ENCODE measurements at regions not wholly inside any gene's neighbourhood (a gene's known extent, or its start where the extent isn't known, plus 50 kb on each side); places are given as distances from the start of the nearest gene placed in this dataset.

DNA sequence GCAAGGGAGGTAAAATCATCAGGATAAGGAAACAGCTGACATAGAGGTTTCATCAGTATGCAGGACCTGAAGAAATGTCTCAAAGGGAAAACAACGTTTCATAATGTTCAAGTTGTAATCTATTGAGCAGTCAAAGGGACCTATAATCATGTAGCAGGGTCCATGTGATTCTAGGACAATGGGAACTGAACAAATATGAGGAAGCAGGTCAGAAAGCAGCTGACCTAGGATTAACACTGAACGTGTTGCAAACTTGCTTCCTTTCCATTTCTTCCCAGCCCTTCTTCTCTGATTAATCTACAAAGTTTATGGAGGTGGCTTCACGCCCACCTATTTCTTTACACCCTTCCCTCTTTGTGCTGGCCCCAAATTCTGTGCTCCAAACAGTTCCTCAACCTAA, 256.9 kb upstream of the AKR1E2 start:
- Histone ChIP-seq H3K4me1 (no peaks in the 10 kb centered on the region), H3K4me3 (no peak overlapping the region), H3K27me3 (no peaks in the 10 kb centered on the region), H3K36me3 (no peaks in the 10 kb centered on the region), H3K9me3 (no peaks in the 10 kb centered on the region), H3K27ac (no peak overlapping the region)
- TF ChIP-seq POLR2AphosphoS5 (IDR thresholded peaks at IDR 0.05) (no peak), POLR2A (IDR thresholded peaks at IDR 0.05) (no peak), EP300 (IDR thresholded peaks at IDR 0.05) (no peak)
- TF ChIP-seq, protein P1, sequence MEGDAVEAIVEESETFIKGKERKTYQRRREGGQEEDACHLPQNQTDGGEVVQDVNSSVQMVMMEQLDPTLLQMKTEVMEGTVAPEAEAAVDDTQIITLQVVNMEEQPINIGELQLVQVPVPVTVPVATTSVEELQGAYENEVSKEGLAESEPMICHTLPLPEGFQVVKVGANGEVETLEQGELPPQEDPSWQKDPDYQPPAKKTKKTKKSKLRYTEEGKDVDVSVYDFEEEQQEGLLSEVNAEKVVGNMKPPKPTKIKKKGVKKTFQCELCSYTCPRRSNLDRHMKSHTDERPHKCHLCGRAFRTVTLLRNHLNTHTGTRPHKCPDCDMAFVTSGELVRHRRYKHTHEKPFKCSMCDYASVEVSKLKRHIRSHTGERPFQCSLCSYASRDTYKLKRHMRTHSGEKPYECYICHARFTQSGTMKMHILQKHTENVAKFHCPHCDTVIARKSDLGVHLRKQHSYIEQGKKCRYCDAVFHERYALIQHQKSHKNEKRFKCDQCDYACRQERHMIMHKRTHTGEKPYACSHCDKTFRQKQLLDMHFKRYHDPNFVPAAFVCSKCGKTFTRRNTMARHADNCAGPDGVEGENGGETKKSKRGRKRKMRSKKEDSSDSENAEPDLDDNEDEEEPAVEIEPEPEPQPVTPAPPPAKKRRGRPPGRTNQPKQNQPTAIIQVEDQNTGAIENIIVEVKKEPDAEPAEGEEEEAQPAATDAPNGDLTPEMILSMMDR (IDR thresholded peaks at IDR 0.05) = no peak
- no peak for DNase-seq (ENCODE audit: low spot score in 2 of 2)
- WGBS = 59% methylated on average over 3 of the region's 3 CpGs

DNA sequence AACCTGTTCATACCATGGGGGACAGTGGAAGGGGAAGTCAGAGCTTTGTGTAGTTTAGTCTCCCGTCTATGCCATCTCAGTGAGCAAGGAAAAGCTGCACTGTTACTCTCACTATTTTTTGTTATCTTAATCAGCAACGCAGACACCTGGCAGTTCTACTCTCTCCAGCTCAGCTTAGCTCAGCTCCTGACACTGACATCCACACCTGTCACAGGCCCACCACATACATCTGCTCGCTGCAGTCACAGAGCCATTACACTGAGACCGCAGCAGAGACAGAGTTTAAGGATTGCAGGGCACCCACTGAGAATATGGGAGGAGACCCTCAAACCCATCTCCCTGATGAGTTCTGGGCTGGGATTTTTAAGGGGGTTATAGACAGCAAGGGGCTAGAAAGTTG, 257.3 kb upstream of the AKR1E2 start:
- Histone ChIP-seq H3K4me1 (no peaks in the 10 kb centered on the region), H3K36me3 (no peaks in the 10 kb centered on the region), H3K27me3 (no peaks in the 10 kb centered on the region), H3K27ac (no peak overlapping the region), H3K9me3 (no peaks in the 10 kb centered on the region), H3K4me3 (no peak overlapping the region)
- TF ChIP-seq, protein P1 (IDR thresholded peaks at IDR 0.05) = no peak
- TF ChIP-seq POLR2A (IDR thresholded peaks at IDR 0.05) (no peak), EP300 (IDR thresholded peaks at IDR 0.05) (no peak), POLR2AphosphoS5 (IDR thresholded peaks at IDR 0.05) (no peak)
- WGBS = 84% methylated on average over 4 of the region's 4 CpGs
- no peak for DNase-seq (ENCODE audit: low spot score in 2 of 2)

DNA sequence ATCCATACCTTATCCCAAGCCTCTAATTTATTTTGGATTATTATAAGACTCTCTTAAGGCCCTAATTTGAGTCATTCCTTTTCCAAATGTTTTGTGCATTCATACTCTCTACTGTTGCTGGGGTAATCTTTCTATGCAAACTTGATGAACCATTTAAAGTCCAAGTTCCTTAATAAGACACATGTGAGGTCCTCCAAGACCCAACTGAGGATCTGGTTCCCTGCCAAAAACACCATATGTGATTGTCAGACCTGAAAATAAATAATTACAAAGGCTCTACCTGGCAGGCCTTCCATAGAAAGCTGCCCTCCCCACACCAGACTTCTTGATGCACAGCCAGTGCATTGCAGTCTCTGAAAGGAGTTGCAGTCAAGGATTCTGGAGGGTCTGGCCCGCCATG, 257.9 kb upstream of the AKR1E2 start:
- TF ChIP-seq EP300 (IDR thresholded peaks at IDR 0.05) (no peak), POLR2A (IDR thresholded peaks at IDR 0.05) (no peak), POLR2AphosphoS5 (IDR thresholded peaks at IDR 0.05) (no peak)
- TF ChIP-seq, protein P1 (IDR thresholded peaks at IDR 0.05) = no peak
- Histone ChIP-seq H3K36me3 (no peaks in the 10 kb centered on the region), H3K9me3 (no peaks in the 10 kb centered on the region), H3K27ac (no peak overlapping the region), H3K4me1 (no peaks in the 10 kb centered on the region), H3K4me3 (no peak overlapping the region), H3K27me3 (no peaks in the 10 kb centered on the region)
- no peak for DNase-seq (ENCODE audit: low spot score in 2 of 2)
- WGBS = 89% methylated on average over 1 of the region's 1 CpG

DNA sequence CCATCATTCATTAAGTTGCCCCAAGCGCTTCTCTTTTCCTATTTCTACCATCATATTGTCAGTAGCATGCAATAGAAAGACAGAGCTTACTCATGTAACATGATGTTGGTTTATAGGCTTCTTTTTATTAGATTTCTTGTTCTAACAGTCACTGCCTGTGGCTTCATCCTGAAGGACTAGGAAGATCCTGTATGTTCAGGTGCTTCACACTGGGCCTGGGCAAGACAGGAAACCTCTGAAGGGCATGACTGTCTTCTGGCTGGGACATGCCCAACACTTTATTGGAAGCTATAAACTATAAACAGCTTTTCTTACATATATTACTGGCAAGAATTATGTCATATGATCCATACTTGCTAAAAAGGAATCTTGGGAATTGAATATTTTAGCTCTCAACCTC, 258.4 kb upstream of the AKR1E2 start:
- Histone ChIP-seq H3K27me3 (no peaks in the 10 kb centered on the region), H3K4me3 (no peak overlapping the region), H3K9me3 (no peaks in the 10 kb centered on the region), H3K27ac (no peak overlapping the region), H3K4me1 (no peaks in the 10 kb centered on the region), H3K36me3 (no peaks in the 10 kb centered on the region)
- TF ChIP-seq, protein P1 (IDR thresholded peaks at IDR 0.05) = no peak
- no peak for TF ChIP-seq EP300 (IDR thresholded peaks at IDR 0.05)
- no peak for TF ChIP-seq POLR2AphosphoS5 (IDR thresholded peaks at IDR 0.05)
- TF ChIP-seq POLR2A (IDR thresholded peaks at IDR 0.05) = no peak
- DNase-seq (ENCODE audit: low spot score in 2 of 2) = no peak
- WGBS = 81% methylated on average over 1 of the region's 1 CpG

DNA sequence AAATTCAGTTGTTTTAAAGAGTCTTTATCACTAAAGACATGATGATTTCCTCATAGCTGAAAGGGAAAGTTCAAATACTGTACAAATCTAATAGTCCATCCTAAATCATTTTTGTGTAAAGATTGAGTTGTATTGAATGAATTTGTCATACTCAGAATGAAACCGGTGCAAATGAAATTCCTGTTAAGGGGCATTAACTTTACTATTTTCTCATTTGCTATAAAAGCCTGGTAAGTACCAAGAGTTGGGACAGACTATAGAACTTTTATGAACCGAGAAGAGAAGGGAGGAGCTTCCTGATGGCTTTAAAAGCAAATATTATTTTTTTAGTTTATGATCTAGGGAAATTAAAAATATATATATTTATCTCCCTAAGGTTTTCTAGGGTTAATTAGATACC, 260.0 kb upstream of the AKR1E2 start:
- H3K9me3 ChIP-seq = no peaks in the 10 kb centered on the region
- DNase-seq (ENCODE audit: low spot score in 2 of 2) = no peak
- 81% methylated on average over 2 of the region's 2 CpGs for WGBS
- H3K36me3 ChIP-seq = no peaks in the 10 kb centered on the region
- H3K27ac ChIP-seq = no peak overlapping the region
- H3K4me1 ChIP-seq = no peaks in the 10 kb centered on the region
- no peak overlapping the region for H3K4me3 ChIP-seq
- no peaks in the 10 kb centered on the region for H3K27me3 ChIP-seq
- TF ChIP-seq, protein P1 (IDR thresholded peaks at IDR 0.05) = no peak
- TF ChIP-seq POLR2A (IDR thresholded peaks at IDR 0.05) = no peak
- TF ChIP-seq POLR2AphosphoS5 (IDR thresholded peaks at IDR 0.05) = no peak
- TF ChIP-seq EP300 (IDR thresholded peaks at IDR 0.05) = no peak
